ENCODE measurements at regions not wholly inside any gene's neighbourhood (a gene's known extent, or its start where the extent isn't known, plus 50 kb on each side); places are given as distances from the start of the nearest gene placed in this dataset.

GRCh38 chr16:5479926-5480325 lies 382.3 kb upstream of the EEF2KMT start:
- intact Hi-C loops (cut with micrococcal nuclease) (no loop called here), dilution Hi-C loops (cut with HindIII; ENCODE audit: low sequenced_read_pairs, unreplicated experiment) (no loop called here), in situ Hi-C loops (cut with MboI; ENCODE audit: low sequenced_read_pairs) (no loop called here)
- Histone ChIP-seq H2BK120ac (ENCODE audit: low read depth, low read length) (no peak overlapping the region), H3K4me3 (ENCODE audit: insufficient read depth, low read depth, low read length) (no peak overlapping the region), H2BK20ac (ENCODE audit: low read depth, low read length) (no peak overlapping the region), H2BK15ac (ENCODE audit: low read depth, low read length) (no peak overlapping the region), H3K23ac (ENCODE audit: low read depth, low read length) (no peak overlapping the region), H4K5ac (ENCODE audit: low read depth, low read length) (no peak overlapping the region), H3K14ac (replicated peaks; ENCODE audit: low read depth, low read length) (no peak overlapping the region), H3K18ac (ENCODE audit: low read depth, low read length) (no peak overlapping the region), H4K91ac (ENCODE audit: insufficient read depth, low read depth, low read length) (no peak overlapping the region), H4K20me1 (ENCODE audit: insufficient read depth, low read length) (no peaks in the 10 kb centered on the region), H3K4me2 (ENCODE audit: low read depth, low read length) (no peak overlapping the region), H2AFZ (replicated peaks; ENCODE audit: low read length, poor library complexity) (no peak overlapping the region), H2AK5ac (ENCODE audit: low read depth, low read length) (no peak overlapping the region), H4K8ac (ENCODE audit: low read depth in 2 of 2, low read length in 2 of 2) (no peak overlapping the region), H3K9me3 (ENCODE audit: control insufficient read depth, insufficient read depth, low read length) (peaks cover 26% of the 10 kb centered on the region), H3K79me1 (ENCODE audit: low read depth in 1 of 2, low read length in 2 of 2) (no peaks in the 10 kb centered on the region), H3K36me3 (ENCODE audit: control insufficient read depth, insufficient read depth, low read length) (no peaks in the 10 kb centered on the region), H2BK5ac (ENCODE audit: low read depth, low read length, poor library complexity, severe bottlenecking) (no peak overlapping the region), H3K9ac (ENCODE audit: low read depth, low read length) (no peak overlapping the region), H3K4me1 (ENCODE audit: control insufficient read depth, insufficient read depth, low read length) (no peaks in the 10 kb centered on the region), H3K9me1 (ENCODE audit: insufficient read depth, low read length) (no peaks in the 10 kb centered on the region), H2AK9ac (replicated peaks; ENCODE audit: low read depth, low read length, poor library complexity) (no peak overlapping the region), H3K27ac (ENCODE audit: insufficient read depth, low read length) (no peak overlapping the region), H3K56ac (ENCODE audit: extremely low read depth, insufficient read depth, low read length) (no peak overlapping the region), H3K27me3 (ENCODE audit: control insufficient read depth, insufficient read depth, low read length) (no peaks in the 10 kb centered on the region), H3K4ac (ENCODE audit: low read depth, low read length) (no peak overlapping the region)
- DNase-seq (no peak), ATAC-seq (ENCODE audit: low read depth) (no peak)
- CTCF ChIA-PET: no interaction called here
- WGBS, 2 experiments (ENCODE audit: extremely low coverage in 2 of 2, insufficient read length in 1 of 2): no CpG with 5 or more reads among the region's 3 CpGs
- POLR2A ChIA-PET (ENCODE audit: unreplicated experiment): no interaction called here
- TF ChIP-seq MAFK (IDR thresholded peaks at IDR 0.05; ENCODE audit: low read depth, low read length): no peak
- TF ChIP-seq SMC3 (IDR thresholded peaks at IDR 0.05; ENCODE audit: low read depth, low read length): no peak
- TF ChIP-seq CHD1 (IDR thresholded peaks at IDR 0.05; ENCODE audit: low read depth, low read length): no peak
- BruUV-seq (replicated peaks): no TSS peak
